GM04504 (cell line): ENCODE measurements at regions not wholly inside any gene's neighbourhood (a gene's known extent, or its start where the extent isn't known, plus 50 kb on each side); places are given as distances from the start of the nearest gene placed in this dataset.

Source experiments
- DNase-seq: peaks from one replicate; pipeline ENCODE4 v3.0.0-alpha.2; 2012; ENCODE audit warnings: low read depth

DNA sequence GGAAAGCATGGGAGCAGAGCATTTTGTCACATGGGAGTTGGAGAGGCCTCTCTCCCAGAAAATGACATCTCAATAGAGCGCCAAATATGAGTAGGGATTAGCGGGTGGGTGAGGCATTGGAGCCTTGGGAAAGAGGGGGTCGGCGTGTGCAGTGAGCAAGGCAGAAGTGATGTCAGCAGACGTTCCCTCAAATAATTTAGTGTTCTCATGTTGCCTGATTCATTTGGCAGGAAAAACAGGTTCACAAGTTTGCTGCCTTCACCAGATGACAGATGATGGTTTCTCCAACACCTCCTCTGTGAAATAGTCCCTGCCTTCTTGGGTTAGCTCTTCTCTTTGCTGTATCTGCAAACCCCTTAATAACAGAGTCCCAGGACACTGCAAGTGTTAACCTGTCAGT is 118.5 kb upstream of the ARHGAP20 start:
- DNase-seq = no peak

DNA sequence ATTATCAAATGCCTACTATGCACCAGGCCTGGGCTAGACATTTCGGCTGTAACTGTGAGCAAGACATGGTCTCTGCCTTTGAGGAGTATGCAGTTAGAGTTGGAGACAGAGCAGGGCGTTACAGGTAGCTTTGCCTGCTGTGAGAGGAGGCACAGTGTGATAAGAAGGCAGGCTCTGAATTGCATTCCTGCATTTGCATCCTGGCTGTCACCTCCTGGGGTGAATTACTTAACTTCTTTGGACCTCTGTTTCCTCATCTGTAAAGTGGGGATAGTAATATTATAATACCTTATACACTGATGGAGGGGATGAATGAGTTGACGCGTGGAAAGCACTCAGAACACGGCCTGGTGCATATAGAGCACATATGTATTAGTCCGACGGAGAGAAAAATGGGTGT is 118.1 kb upstream of the ARHGAP20 start:
- DNase-seq = no peak

DNA sequence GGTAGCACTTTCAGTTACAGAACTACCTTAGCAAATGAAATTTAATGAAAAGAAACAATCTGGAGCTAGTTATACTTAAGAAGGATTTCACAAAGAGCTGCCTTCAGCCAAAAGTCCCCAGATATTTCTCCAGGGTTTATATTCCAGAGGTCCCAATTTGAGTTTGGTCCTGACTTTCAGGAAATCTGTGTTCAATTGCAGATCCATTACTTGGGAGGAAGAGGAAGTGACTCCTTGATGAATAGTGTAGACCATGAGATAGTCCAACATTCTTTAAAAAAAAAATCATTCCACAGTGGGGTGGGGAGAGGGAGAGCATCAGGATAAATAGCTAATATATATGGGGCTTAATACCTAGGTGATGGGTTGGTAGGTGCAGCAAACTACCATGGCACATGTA is 117.6 kb upstream of the ARHGAP20 start:
- DNase-seq = no peak

DNA sequence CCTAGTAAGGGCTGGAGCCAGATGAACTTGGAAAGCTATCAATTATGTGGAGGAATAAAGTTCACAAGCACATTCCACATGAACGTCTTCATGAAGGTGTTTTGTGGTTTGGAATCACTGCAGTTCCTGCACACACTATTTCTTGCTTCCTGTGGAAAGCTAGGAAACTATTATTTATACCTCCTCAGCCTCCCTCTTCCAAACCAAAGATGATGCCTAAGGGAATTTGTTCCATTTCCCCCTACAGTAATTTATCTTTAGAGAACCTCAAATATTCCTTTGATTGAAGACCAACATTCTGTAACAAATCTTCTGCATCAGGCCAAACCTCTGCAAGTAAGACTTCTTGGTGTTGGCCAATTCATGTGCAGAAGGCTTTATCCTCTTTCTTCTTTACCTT is 115.8 kb upstream of the ARHGAP20 start:
- DNase-seq = no peak

DNA sequence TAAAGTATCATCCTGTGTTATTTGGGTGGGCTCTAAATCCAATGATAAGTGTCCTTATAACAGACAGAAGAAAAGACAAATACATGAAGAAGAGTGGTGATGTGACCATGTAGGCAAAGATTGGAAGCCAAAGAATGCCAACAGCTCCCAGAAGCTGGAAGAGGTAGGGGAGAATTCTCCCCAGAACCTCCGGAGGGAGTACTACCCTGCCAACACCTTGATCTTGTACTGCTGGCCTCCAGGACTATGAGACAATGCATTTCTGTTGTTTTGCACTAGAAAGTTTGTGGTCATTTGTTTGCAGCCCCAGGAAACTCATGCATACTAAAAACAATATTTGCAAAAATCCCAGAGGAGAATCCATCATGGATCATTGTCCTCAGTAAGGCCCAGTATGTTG is 115.0 kb upstream of the ARHGAP20 start:
- no peak for DNase-seq

DNA sequence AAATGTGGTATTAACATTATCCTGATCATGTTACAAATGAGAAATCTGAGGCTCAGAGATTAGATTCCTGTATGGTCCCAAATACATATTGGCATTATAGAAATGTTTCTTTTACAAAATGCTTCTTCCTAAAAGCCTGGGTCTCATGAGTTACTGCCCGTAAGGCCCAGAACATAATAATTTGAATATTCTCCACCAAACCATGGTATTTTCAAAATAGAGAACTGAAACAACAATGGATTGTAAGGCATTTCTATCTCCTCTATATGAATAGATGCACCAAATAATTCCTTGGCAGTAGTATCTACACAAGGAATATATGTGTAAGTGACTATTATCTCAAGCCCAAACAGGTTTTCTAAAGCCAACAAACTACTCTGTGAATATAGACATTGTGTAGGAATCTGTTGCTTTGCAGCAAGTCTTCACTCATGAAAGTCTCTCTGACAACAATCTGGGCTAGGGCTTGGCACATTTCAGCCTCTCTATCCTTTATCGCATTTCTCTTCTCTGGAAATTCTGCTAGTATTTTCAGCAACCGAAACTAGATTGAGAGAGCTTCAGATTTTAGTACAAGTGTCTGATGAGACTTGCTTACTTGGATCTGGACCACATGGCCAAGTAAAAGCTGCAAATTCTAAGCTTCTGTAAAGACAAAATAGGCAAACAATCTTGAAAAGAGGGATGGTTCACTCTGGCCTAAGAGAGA is 112.8 kb upstream of the ARHGAP20 start:
- DNase-seq = no peak

DNA sequence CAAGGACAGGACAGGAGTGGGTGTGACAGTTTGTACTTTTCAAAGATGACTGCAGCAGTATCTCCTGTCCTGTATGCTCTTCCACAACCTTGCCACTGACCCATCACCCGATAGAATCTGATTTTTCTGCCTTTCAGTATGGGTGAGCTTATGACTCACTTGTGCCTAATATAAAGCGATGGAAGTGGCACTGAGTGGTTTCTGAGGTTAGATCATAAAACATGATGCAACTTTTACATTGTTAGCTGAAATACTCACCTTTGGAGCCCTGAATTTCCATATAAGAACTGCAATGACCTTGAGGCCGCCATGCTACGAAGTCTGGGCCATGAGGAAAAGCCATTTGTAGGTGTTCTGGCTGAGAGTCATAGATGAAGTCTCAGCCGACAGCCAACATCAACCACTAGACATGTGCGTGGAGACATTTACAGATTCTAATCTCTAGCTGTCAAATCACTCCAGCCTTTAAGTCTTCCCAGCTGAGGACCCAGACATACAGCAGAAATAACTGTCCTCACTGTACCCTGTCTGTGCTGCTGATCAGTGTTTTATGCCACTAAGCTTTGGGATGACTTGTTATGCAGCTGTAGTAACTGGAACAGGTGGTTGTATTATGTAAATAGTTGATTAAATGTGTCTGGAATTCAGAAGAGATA is 105.9 kb upstream of the ARHGAP20 start:
- no peak for DNase-seq

DNA sequence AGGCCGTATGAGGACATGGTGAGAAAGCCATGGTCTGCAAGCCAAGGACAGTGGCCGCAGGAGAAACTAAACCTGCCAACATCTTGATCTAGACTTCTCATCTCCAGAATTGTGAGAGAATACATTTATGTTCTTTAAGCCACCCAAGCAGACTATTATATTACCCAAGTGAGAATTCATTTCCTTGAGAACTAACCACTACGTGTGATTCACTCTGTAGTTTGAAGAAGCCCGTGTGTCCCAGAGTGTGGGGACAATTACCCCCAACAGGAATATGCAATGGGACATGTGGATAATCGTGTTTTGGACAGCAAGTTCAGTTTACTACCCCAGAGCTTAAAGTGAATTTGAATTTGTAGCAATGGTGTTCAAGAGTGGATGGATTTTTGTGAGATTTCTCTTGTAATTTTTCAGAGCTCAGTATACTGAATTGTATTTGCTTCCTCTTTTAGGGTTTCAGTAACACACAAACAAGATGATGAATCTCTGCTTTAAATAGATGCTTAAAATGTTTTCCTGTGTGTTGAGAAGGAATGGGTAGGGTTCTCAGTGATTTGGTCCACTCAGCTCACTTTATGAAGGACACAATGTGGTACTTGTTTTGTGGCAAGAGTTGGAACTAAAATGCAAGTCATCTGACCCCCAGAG is 100.0 kb upstream of the ARHGAP20 start:
- no peak for DNase-seq

DNA sequence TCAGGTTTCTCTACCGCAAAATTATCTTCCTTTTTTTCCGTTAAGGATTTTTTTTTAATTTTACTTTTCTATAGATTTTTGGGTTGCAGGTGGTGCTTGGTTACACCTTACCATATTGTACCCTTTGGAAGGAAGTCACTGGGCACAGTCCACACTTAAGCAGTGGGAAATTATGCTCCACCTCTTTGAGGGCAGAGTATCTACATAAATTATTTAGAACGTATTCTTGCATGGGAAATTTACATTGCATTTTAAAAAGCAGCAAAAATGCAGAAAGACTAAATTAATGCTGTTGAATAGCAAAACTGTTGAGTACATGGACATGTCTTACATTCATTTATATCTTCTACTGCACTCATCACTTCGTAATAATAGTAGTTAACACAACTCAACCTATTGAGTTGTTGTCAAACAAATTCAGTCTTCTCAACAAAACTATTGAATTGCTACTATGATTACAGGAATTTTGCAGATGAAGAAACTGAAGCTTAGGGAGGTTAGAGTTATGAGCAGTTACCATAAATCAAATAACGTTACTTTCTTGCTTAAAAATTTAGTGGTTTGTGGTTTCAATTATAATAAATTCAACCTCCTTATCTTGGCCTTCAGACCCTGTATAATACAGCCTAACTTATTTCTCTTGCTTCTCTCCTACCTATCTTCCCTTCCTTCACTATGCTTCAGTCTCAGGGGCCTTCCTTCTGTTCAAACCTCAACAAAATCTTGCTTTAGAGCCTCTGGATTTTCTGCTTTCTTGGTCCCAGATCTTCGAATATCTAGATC is 97.4 kb upstream of the ARHGAP20 start:
- DNase-seq = no peak

DNA sequence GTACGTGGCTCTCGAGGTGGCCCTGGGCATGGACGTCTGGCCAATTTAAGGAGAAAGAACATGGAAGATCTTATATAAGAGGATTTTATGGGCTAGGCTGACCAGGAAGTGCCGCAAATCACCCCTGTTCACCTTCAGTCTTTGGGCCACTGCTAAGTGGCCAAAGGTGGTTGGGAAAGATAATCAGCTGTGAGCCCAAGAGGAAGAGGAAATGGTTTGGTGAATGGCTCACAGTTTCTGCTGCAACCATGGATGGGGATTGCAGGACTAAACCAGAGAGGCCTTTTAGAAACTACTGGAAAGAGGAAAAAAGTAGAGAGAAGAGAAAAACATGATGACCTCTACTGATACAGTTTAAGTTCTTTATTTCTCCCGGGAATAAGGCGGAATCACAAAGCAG is 96.0 kb upstream of the ARHGAP20 start:
- DNase-seq = no peak

DNA sequence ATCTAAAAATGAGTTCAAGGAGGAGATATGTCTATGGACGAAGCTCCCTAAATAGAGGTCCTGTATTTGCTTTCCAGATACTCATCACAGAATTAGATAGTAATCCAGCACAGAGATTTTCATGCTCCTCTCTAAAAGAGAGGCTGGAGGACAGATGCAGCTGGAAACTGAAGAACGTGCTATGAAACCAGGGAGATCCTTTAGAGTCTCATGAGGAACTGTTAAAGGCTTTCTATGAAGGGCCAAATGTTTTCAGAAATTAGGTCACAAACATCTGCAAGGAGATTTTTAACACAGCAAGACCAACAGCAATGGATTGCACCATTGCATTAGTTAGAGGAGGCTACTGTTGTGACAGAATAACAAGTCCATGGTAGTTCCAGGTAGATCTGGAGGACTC is 95.6 kb upstream of the ARHGAP20 start:
- DNase-seq = no peak

DNA sequence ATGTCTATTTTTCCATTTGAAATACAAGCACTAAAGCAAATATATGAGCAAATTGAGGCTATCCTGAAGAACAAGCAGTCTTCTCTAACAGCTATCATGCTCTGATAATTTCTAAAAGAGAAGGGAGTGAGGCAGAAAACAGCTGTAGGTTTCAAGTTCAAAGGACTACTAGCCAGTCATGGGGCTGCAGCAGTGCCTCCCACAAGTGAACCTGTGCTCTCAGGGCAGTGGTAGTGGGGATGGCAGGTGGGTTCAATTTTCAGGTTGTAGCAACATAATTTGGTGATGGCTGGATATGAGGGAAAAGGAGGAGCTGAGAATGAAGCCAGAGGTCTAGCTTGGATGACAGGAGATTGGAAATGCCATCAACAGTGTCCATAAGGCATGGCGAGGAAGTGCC is 93.5 kb upstream of the ARHGAP20 start:
- no peak for DNase-seq

DNA sequence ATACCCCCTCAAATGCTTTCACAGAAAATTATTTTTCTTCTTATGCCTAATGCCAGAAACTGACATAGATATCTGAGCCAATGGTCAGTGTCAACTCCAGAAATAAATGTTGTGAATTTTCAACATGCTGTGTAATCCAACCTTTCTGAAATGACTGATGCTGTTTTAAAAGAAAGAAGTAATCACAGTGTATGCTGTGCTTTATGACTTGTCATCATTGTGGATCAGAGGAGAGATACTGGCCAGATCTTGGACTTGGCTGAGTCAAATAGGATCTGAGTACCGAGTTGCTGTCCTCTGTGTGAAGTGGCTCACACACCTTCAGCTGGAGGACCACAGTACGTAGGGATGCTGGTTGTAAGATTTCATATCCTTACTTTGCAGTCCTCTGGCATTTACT is 89.9 kb upstream of the ARHGAP20 start:
- no peak for DNase-seq

DNA sequence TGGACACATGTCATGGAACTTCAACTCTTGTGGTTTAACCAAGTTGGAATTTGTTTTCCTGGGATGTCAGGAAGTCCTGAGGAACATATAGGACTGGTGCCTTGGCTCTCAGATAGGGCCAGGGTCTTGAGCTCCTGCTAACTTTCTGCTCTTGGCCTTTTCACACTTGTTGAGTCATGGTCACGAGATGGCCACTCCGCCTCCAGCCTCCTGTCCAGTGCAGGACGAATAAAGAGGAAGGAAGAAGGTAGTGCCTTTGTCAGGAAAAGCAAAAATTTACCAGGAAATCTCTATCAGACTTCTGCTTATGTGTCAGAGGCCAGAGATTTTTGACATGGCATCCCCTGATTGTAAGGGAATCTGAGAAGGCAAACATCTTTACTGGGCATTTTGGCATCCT is 89.1 kb upstream of the ARHGAP20 start:
- DNase-seq = no peak

DNA sequence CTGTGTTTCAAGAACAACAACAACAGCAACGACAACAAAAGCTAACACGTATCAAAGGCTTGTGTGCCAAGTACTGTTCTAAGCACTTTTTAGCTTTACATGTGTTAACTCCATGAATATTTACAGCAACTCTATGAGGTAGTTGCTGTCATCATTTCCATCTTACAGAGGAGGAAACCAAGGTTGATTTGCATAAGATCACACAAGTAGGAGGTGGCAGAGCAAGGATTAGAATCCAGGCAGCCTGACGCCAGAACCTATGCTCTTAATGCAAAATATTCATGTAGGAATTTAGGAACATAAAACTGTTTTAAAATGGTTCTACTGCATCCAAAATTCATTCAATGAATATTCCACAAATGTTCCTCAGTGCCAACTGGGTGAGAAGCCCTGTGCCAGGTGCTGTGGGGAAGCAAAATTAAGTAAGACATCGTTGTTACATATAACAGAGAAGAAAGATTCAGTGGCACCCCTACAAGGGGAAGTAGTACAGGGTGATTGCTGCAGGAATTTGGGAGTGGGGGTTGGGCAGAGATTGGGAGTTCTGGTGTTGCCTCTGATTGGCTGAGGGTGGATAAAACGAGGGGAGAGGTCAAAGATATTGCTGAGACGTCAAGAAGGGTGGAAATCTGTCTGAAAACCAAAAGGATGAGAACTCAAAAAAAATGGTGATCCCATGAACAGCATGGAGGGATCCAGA is 86.1 kb upstream of the ARHGAP20 start:
- no peak for DNase-seq

DNA sequence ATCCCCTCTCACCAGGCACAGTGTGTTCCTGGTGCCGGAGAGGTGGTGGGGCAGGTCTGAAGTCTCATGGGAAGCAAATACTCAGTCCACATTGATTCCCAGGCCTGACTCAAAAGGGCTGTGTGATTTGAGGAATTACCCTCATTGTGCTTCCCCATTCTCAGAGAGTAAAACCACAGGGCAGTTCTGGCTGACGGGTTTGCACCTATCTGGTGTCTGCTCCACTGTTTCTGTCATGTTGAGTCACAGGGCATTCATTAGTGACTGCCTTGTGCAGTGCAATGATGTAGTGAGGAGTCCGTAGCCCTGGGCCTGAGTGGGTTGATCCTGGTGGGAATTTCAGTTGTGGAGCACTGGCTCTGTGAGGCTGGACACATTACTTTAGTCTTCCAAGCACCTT is 85.2 kb upstream of the ARHGAP20 start:
- no peak for DNase-seq

DNA sequence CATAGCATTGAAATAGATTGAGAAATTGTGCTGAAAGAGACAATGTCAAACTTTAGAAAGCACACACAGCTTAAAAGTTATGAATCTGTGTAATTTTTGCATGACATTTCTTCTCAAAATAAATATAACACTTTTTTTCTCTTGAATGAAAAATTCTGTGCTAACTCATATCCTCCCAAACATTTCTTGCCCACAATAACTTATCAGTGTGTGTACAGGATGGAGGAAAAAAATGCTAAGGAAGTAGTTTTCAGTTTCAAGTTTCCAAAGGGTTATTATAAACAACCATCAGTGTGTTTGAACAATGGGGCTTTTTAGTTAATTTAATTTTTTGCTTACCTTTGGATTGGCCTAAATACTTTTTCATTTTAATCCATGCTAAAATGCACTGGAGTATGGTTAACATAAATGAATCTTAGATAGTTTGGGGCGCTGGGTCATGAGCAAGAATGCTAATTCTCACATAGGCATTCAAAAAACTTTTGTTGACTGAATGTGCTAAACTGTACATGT is 82.9 kb upstream of the ARHGAP20 start:
- no peak for DNase-seq

DNA sequence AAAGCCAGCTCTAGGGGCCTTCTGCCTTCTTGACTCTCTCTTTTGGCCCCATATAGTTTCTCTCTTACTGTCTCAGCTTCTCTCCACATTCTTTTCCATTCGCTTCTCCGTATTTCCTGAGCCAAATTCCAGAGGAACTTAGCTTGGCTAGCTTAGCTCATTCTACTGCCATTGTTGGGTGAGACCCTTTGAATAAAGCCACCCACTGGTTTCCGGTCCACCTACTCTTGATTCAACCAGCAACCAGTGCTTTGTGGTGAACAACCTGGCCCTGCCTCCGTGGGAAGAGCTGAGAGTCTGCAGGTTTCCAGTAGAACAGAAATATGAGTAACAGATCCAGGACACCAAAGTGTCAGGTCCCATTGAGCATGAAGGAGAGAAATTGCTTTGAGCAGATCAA is 81.3 kb upstream of the ARHGAP20 start:
- no peak for DNase-seq

DNA sequence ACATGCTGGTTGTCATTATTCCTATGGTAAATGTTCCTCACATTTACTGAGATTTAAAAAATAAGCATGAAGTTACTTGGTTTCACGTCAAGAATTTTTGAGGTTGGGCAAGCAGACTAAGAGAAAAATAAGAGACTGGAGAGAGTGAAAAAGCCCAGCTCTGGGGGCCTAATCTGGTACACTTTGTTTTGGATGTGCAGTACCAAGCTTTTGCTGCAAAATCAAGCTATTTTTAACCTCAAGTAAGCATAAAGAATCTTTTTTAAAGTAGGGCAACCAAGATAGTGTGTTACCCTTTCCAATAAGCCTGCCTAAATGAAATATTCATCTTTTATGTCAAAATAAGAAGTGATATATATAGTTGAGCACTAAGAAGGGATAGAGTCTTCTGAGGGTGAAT is 79.4 kb upstream of the ARHGAP20 start:
- DNase-seq = no peak

DNA sequence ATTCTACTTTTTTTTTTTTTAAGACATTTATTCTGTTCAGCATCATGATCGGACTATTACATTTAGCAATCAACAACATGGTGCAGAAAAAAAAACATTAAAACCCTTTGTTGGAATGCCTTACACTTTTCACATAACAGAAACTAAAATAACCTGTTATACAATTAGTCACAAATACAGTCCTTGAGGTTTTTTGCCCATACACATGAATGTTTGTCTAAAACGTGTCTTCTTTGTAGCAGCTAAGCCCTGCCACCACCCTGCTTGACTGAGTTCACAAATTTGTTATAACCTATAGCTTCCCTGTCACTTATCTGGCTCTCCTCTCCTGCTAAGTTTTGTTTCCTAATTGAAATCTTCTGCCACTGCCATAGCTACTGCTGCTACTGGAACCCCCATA is 75.4 kb upstream of the ARHGAP20 start:
- no peak for DNase-seq

DNA sequence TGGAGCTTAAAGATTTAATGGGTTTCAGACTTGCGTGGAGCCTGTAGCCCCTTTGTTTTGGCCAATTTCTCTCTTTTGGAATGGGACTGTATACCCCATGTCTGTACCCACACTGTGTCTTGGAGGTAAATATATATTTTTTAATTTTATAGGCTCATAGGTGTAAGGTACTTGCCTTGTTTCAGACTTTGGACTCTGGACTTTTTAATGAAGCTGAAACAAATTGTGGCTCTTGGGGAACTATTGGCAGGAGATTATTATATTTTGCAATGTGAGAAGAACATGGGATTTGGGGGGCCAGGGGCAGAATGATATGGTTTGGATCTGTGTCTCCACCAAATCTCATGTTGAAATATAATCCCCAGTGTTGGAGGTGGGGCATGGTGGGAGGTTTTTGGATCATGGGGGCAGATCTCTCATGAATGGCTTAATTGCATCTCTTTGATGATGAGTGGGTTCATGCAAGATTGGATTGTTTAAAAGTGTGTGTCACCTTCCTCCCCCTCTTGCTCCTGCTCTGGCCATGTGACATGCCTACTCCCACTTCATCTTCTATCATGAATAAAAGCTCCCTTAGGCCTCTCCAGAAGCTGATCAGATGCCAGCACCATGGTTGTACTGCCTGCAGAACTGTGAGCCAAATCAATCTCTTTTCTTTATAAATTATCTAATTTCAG is 74.1 kb upstream of the ARHGAP20 start:
- DNase-seq = no peak
